SK-N-MC (cell line): ENCODE measurements at regions not wholly inside any gene's neighbourhood (a gene's known extent, or its start where the extent isn't known, plus 50 kb on each side); places are given as distances from the start of the nearest gene placed in this dataset.

Experiments
- EZH2 ChIP-seq: fragments of 200-600 bp; sonication (generic); IDR thresholded peaks from one replicate; pipeline ENCODE4 v1.6.1; 2017; ENCODE audit warnings: antibody characterized with exemption
- POLR2AphosphoS5 ChIP-seq: IDR thresholded peaks from 2 replicates; pipeline ENCODE4 v1.6.1; 2012; ENCODE audit warnings: mild to moderate bottlenecking, low read depth, low read length, borderline replicate concordance

- TF ChIP-seq EZH2 (no peak), POLR2AphosphoS5 (no peak)
These were observed 199.5 kb downstream of the TBC1D2B start for GRCh38 chr15:77877869-77878577.
